Hepatocyte (in vitro differentiated cells): ENCODE measurements at regions not wholly inside any gene's neighbourhood (a gene's known extent, or its start where the extent isn't known, plus 50 kb on each side); places are given as distances from the start of the nearest gene placed in this dataset.

Experiments used
- EZH2phosphoT487 ChIP-seq: fragments of 200-600 bp; sonication (generic); IDR thresholded peaks from one replicate; pipeline ENCODE4 v1.6.1; 2018; ENCODE audit warnings: antibody characterized with exemption, mild to moderate bottlenecking, low read depth, moderate library complexity; ENCODE audit not compliant: unreplicated experiment, severe bottlenecking
- TF ChIP-seq, protein P1 (sequence below): fragments of 200-600 bp; sonication (generic); IDR thresholded peaks from 2 replicates; pipeline ENCODE4 v1.5.1; 2016; ENCODE audit warnings: antibody characterized with exemption, mild to moderate bottlenecking; ENCODE audit not compliant: poor library complexity

DNA sequence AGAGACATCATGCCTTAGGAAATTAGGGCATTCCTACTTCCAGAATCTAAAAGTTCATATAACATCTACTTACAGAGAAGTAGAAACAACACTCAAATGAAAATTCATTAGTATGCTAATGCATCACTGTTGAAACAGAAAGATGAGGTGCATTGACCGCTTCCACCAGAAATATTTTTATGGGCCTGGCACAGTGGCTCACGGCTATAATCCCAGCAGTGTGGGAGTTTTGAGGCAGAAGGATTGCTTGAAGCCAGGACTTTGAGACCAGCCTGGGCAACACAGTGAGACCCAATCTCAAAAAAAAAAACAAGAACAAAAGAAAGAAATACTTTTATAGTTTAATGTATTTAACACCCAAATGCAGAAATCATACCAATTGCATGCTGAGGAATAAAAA is 220.9 kb downstream of the SKIDA1 start:
- TF ChIP-seq, protein P1, sequence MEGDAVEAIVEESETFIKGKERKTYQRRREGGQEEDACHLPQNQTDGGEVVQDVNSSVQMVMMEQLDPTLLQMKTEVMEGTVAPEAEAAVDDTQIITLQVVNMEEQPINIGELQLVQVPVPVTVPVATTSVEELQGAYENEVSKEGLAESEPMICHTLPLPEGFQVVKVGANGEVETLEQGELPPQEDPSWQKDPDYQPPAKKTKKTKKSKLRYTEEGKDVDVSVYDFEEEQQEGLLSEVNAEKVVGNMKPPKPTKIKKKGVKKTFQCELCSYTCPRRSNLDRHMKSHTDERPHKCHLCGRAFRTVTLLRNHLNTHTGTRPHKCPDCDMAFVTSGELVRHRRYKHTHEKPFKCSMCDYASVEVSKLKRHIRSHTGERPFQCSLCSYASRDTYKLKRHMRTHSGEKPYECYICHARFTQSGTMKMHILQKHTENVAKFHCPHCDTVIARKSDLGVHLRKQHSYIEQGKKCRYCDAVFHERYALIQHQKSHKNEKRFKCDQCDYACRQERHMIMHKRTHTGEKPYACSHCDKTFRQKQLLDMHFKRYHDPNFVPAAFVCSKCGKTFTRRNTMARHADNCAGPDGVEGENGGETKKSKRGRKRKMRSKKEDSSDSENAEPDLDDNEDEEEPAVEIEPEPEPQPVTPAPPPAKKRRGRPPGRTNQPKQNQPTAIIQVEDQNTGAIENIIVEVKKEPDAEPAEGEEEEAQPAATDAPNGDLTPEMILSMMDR: no peak
- no peak for TF ChIP-seq EZH2phosphoT487
